ENCODE measurements at regions not wholly inside any gene's neighbourhood (a gene's known extent, or its start where the extent isn't known, plus 50 kb on each side); places are given as distances from the start of the nearest gene placed in this dataset.
A peak's percentile ranks its signal among the peaks of the same experiment; 100 is the strongest.

DNA sequence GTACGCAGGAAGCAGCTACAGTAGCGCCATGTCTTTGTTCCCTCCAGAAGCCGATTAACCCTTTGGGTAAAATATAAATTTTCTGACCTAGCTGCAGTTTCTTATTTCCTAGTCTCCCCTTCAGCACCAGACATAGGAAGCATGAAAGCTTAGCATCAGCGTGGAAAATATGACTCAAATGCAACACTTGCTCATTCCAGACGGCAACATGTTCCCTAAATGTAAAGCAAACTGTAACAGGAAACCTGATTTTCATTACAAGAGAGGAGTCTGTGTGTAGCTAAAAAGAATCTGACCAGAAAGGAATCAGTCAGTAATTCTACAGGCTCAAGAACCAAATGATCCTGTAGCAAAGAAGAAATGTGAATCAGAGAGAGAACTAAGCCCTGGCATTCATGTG is 219.2 kb downstream of the C7orf25 start (continued):
- TF ChIP-seq, protein P1, sequence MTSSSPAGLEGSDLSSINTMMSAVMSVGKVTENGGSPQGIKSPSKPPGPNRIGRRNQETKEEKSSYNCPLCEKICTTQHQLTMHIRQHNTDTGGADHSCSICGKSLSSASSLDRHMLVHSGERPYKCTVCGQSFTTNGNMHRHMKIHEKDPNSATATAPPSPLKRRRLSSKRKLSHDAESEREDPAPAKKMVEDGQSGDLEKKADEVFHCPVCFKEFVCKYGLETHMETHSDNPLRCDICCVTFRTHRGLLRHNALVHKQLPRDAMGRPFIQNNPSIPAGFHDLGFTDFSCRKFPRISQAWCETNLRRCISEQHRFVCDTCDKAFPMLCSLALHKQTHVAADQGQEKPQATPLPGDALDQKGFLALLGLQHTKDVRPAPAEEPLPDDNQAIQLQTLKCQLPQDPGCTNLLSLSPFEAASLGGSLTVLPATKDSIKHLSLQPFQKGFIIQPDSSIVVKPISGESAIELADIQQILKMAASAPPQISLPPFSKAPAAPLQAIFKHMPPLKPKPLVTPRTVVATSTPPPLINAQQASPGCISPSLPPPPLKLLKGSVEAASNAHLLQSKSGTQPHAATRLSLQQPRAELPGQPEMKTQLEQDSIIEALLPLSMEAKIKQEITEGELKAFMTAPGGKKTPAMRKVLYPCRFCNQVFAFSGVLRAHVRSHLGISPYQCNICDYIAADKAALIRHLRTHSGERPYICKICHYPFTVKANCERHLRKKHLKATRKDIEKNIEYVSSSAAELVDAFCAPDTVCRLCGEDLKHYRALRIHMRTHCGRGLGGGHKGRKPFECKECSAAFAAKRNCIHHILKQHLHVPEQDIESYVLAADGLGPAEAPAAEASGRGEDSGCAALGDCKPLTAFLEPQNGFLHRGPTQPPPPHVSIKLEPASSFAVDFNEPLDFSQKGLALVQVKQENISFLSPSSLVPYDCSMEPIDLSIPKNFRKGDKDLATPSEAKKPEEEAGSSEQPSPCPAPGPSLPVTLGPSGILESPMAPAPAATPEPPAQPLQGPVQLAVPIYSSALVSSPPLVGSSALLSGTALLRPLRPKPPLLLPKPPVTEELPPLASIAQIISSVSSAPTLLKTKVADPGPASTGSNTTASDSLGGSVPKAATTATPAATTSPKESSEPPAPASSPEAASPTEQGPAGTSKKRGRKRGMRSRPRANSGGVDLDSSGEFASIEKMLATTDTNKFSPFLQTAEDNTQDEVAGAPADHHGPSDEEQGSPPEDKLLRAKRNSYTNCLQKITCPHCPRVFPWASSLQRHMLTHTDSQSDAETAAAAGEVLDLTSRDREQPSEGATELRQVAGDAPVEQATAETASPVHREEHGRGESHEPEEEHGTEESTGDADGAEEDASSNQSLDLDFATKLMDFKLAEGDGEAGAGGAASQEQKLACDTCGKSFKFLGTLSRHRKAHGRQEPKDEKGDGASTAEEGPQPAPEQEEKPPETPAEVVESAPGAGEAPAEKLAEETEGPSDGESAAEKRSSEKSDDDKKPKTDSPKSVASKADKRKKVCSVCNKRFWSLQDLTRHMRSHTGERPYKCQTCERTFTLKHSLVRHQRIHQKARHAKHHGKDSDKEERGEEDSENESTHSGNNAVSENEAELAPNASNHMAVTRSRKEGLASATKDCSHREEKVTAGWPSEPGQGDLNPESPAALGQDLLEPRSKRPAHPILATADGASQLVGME (CRISPR knock-in tag; IDR thresholded peaks at IDR 0.05), result no peak
- TF ChIP-seq HDAC2 (IDR thresholded peaks at IDR 0.05), result no peak

DNA sequence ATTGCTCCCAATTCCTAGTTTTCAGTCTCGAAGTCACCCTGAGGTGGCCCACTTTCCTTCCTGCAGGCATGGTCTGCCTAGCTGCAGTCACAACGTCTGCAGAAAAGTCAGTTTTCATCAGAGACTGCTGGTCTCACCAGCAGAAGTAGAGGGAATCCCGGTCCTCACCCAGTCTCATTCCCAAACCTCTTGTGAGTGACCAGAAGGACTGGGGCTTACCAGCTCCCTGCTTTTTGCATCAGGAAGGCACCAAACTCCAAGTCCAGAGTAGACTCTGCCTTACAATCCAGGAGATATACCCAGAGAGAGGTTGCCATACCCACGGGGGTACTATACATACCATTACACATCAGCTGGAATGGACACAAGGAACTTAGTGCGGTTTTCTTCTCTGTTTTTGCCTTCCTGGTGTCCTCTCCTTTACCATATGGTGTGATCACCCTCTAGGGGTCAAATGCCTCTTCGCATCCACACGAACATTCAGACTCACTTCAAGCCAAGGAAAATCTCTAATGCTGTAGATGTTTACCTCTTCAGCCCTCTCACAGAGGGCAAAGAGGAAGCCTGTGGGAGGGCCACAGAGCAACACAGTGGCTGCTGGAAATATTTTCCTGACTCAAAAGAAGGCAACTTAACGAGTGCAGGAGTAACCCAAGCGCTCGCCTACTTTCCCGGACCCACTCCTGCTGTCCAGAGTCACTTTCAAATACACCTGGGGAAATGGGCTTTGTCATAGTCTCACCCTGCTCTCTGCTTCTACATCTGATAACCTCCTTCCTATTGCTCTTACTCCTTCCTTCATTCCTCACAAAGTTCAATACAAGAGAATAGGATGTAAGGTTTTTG is 220.9 kb downstream of the C7orf25 start:
- H3K27ac ChIP-seq (ENCODE audit: extremely low read depth, low read depth, low read length), result no peak overlapping the region
- peak; percentile 84 for ATAC-seq
- peaks cover 0 to 10% of the 10 kb centered on the region in 2 experiments; a peak in 2 of 5 replicates for H3K27me3 ChIP-seq (ENCODE audit: control insufficient read depth in 2 of 2, insufficient read depth in 2 of 2, low read length in 2 of 2)
- H3K4me2 ChIP-seq (ENCODE audit: insufficient read depth, low read length), result no peak overlapping the region
- H3K9me3 ChIP-seq (replicated peaks; ENCODE audit: control insufficient read depth, insufficient read depth, low read depth, low read length), result no peaks in the 10 kb centered on the region
- no peaks in the 10 kb centered on the region for H4K20me1 ChIP-seq (replicated peaks; ENCODE audit: control insufficient read depth, insufficient read depth, low read length)
- no peaks in the 10 kb centered on the region for H3K36me3 ChIP-seq (ENCODE audit: control insufficient read depth, insufficient read depth, low read length)
- no peak overlapping the region for H3K4me3 ChIP-seq
- in situ Hi-C loops (cut with MboI), result no loop called here
- FAIRE-seq, result peak; percentile 63
- TF ChIP-seq RAD21 (CRISPR knock-in tag; conservative IDR thresholded peaks at IDR 0.05 in 1 of 2, IDR thresholded peaks at IDR 0.05 in 1 of 2) (peak; percentile 40 to 53; a peak in 3 of 4 replicates), ZSCAN32 (CRISPR knock-in tag; IDR thresholded peaks at IDR 0.05) (no peak), BRCA1 (IDR thresholded peaks at IDR 0.05) (no peak), BRCA1 (CRISPR knock-in tag; IDR thresholded peaks at IDR 0.05) (no peak)
- TF ChIP-seq, protein P2, sequence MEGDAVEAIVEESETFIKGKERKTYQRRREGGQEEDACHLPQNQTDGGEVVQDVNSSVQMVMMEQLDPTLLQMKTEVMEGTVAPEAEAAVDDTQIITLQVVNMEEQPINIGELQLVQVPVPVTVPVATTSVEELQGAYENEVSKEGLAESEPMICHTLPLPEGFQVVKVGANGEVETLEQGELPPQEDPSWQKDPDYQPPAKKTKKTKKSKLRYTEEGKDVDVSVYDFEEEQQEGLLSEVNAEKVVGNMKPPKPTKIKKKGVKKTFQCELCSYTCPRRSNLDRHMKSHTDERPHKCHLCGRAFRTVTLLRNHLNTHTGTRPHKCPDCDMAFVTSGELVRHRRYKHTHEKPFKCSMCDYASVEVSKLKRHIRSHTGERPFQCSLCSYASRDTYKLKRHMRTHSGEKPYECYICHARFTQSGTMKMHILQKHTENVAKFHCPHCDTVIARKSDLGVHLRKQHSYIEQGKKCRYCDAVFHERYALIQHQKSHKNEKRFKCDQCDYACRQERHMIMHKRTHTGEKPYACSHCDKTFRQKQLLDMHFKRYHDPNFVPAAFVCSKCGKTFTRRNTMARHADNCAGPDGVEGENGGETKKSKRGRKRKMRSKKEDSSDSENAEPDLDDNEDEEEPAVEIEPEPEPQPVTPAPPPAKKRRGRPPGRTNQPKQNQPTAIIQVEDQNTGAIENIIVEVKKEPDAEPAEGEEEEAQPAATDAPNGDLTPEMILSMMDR (IDR thresholded peaks at IDR 0.05 in 2 of 3, conservative IDR thresholded peaks at IDR 0.05 in 1 of 3; ENCODE audit: insufficient read depth in 2 of 3, low read depth in 1 of 3, low read length in 3 of 3), result peak; percentile 31 to 55 (median 47); a peak in 4 of 6 replicates
- H3K79me2 ChIP-seq (ENCODE audit: control insufficient read depth, insufficient read depth, low read length), result no peaks in the 10 kb centered on the region
- no peaks in the 10 kb centered on the region for H3K4me1 ChIP-seq (replicated peaks in 1 of 2; ENCODE audit: control insufficient read depth in 2 of 2, insufficient read depth in 2 of 2, low read length in 2 of 2)
- intact Hi-C loops (cut with micrococcal nuclease), result loop anchor here (2.0 kb wide), 1 partner anchor 750 kb away; no protein-coding TSS in a partner anchor
- no peaks in the 10 kb centered on the region for H3K9me1 ChIP-seq (ENCODE audit: control insufficient read depth, insufficient read depth, low read length)
- ChIA-PET CTCF (ENCODE audit: low intra/inter-chr PET ratio) (no interaction called here), POLR2A (interaction anchor here (0.8 kb wide), 1 partner anchor 14 kb away, joined by 3 read pairs; no protein-coding TSS in a partner anchor)
- peak in 2 of 4 experiments; percentile 12 to 19 for DNase-seq (ENCODE audit: extremely low read depth in 1 of 4, low spot score in 3 of 4)
- WGBS (ENCODE audit: insufficient coverage, low coverage, missing lambda C conversion rate), result 0% methylated on average over 11 of the region's 11 CpGs
- BruUV-seq (replicated peaks), result no TSS peak
- no peak overlapping the region for H3K9ac ChIP-seq (ENCODE audit: insufficient read depth in 1 of 2, low read depth in 2 of 2, low read length in 2 of 2)
- H2AFZ ChIP-seq (ENCODE audit: low read depth, low read length), result no peak overlapping the region

All from K562 (cell line).